A549 (cell line): ENCODE measurements at regions not wholly inside any gene's neighbourhood (a gene's known extent, or its start where the extent isn't known, plus 50 kb on each side); places are given as distances from the start of the nearest gene placed in this dataset.
"Not testable (repeated sequence)": the region's sequence is repeated elsewhere in the genome, so short reads cannot be mapped to it uniquely, and the experiment has no call there.

Experiments
- ESRRA ChIP-seq: fragments of 150-350 bp; IDR thresholded peaks from 2 replicates; pipeline ENCODE4 v1.6.1; 2014; ENCODE audit warnings: mild to moderate bottlenecking, low read length, borderline replicate concordance
- JUN ChIP-seq, 2 experiments: fragments of >200 bp; sonication (Bioruptor Twin); formaldehyde crosslinking; IDR thresholded peaks; 2 replicates in 1 of 2; 3 replicates in 1 of 2; pipeline ENCODE4 v1.6.1; 2016 to 2017
- JUNB ChIP-seq: fragments of >200 bp; sonication (Bioruptor Twin); formaldehyde crosslinking; IDR thresholded peaks from 2 replicates; pipeline ENCODE4 v1.6.1; 2016
- KDM1A ChIP-seq: fragments of 200-600 bp; sonication (generic); IDR thresholded peaks from 2 replicates; pipeline ENCODE4 v1.6.1; 2016; ENCODE audit warnings: low read depth, mild to moderate bottlenecking
- MYC ChIP-seq: IDR thresholded peaks from 2 replicates; pipeline ENCODE4 v1.6.1; 2012; ENCODE audit warnings: mild to moderate bottlenecking, inconsistent platforms, low read length, improper control_type of control experiment, borderline replicate concordance
- PBX3 ChIP-seq: IDR thresholded peaks from 2 replicates; pipeline ENCODE4 v1.6.1; 2012
- POLR2A ChIP-seq: IDR thresholded peaks from 2 replicates; pipeline ENCODE4 v1.6.1; 2012; ENCODE audit warnings: mild to moderate bottlenecking, low read length
- POLR2AphosphoS2 ChIP-seq: conservative IDR thresholded peaks from 2 replicates; pipeline ENCODE4 v1.6.1; 2012; ENCODE audit warnings: low read length, improper control_type of control experiment, inconsistent platforms
- RAD21 ChIP-seq, 2 experiments: fragments of >200 bp in 1 of 2; sonication (Bioruptor Twin) in 1 of 2; formaldehyde crosslinking in 1 of 2; IDR thresholded peaks in 1 of 2; conservative IDR thresholded peaks in 1 of 2; 2 replicates in 1 of 2; 3 replicates in 1 of 2; pipeline ENCODE4 v1.6.1; 2012 to 2018; ENCODE audit warnings: inconsistent platforms in 1 of 2
- SREBF2 ChIP-seq: fragments of 450-650 bp; IDR thresholded peaks from 2 replicates; pipeline ENCODE4 v1.6.1; 2014; ENCODE audit warnings: mild to moderate bottlenecking, moderate library complexity
- ZFP36 ChIP-seq: fragments of 450-650 bp; IDR thresholded peaks from 2 replicates; pipeline ENCODE4 v1.6.1; 2014; ENCODE audit warnings: borderline replicate concordance; ENCODE audit not compliant: partially characterized antibody
- ZSCAN20 ChIP-seq: fragments of 250-450 bp; sonication (Bioruptor Pico); IDR thresholded peaks from 2 replicates; pipeline ENCODE4 v1.8.0; 2022; ENCODE audit warnings: mild to moderate bottlenecking, moderate library complexity
- TF ChIP-seq, protein P1 (sequence below): fragments of >200 bp; sonication (Bioruptor Twin); formaldehyde crosslinking; IDR thresholded peaks from 3 replicates; pipeline ENCODE4 v1.5.1; 2016
- TF ChIP-seq, protein P2 (sequence below): IDR thresholded peaks from 2 replicates; pipeline ENCODE4 v1.6.1; 2012

GRCh38 chr13:34386229-34386628, 555.8 kb upstream of the NBEA start:
- TF ChIP-seq, protein P1, sequence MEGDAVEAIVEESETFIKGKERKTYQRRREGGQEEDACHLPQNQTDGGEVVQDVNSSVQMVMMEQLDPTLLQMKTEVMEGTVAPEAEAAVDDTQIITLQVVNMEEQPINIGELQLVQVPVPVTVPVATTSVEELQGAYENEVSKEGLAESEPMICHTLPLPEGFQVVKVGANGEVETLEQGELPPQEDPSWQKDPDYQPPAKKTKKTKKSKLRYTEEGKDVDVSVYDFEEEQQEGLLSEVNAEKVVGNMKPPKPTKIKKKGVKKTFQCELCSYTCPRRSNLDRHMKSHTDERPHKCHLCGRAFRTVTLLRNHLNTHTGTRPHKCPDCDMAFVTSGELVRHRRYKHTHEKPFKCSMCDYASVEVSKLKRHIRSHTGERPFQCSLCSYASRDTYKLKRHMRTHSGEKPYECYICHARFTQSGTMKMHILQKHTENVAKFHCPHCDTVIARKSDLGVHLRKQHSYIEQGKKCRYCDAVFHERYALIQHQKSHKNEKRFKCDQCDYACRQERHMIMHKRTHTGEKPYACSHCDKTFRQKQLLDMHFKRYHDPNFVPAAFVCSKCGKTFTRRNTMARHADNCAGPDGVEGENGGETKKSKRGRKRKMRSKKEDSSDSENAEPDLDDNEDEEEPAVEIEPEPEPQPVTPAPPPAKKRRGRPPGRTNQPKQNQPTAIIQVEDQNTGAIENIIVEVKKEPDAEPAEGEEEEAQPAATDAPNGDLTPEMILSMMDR: not testable (repeated sequence)
- not testable (repeated sequence) for TF ChIP-seq ZFP36; KDM1A; RAD21 (conservative IDR thresholded peaks at IDR 0.05 in 1 of 2, IDR thresholded peaks at IDR 0.05 in 1 of 2); JUNB; MYC; PBX3; SREBF2; JUN (IDR thresholded peaks at IDR 0.05); ESRRA; ZSCAN20; POLR2AphosphoS2; POLR2A
- TF ChIP-seq, protein P2, sequence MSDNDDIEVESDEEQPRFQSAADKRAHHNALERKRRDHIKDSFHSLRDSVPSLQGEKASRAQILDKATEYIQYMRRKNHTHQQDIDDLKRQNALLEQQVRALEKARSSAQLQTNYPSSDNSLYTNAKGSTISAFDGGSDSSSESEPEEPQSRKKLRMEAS: not testable (repeated sequence)
